GM19463 (cell line): ENCODE measurements at regions not wholly inside any gene's neighbourhood (a gene's known extent, or its start where the extent isn't known, plus 50 kb on each side); places are given as distances from the start of the nearest gene placed in this dataset.
"Not testable (repeated sequence)": the region's sequence is repeated elsewhere in the genome, so short reads cannot be mapped to it uniquely, and the experiment has no call there.

Source experiments
- ATAC-seq: cut with Tn5 transposase; IDR thresholded peaks from one replicate; pipeline ENCODE4 v1.9.1; 2021; ENCODE audit warnings: mild to moderate bottlenecking, moderate library complexity; ENCODE audit not compliant: unreplicated experiment

DNA sequence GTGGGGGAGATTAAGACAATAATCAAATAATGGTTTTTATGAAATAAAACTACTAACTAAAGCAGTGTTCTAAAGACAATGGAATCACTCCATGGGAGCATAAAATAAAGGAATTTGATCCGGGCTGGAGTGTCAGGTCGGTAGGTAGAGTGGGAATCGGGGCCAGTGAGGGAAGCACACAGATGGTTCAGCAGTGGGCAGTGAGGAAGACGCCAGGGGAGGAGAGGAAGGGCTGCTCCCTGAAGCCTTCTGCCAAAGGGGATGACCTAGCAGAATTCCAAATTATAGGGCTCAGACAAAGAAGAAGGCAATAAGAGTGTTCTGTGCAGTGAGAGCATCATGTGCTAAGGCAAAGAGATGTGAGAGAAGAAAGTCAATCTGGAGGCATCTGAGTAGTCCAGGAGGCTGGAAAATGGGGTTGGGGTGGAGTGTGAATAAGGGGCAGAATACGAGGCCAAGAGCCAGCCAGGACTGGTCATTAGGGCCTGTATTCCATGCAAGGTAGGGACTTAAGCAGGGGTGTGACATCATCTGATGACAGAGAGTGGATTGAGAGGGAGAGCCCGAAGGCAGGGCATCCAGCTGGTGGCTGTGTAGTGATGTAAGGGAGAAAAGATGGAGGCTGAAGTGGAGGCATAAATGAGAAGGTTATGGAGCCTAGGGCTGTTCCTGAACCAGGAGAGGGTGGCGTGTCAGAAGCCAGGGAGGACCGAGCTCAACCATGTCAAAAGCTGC, 137.6 kb downstream of the COPRS start:
- no peak for ATAC-seq

DNA sequence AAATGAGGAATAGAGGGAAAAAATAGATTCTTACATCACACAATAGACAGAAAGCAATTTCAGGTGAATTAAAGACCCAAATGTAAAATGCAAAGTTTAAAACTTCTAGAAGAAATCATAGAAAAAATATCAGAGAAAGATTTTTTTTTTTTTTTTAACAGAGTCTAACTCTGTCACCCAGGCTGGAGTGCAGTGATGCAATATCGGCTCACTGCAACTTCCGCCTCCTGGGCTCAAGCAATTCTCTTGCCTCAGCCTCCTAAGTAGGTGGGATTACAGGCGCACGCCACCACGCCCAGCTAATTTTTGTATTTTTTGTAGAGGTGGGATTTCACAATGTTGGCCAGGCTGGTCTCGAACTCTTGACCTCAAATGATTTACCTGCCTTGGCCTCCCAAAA, 141.8 kb downstream of the COPRS start:
- ATAC-seq, result not testable (repeated sequence)

DNA sequence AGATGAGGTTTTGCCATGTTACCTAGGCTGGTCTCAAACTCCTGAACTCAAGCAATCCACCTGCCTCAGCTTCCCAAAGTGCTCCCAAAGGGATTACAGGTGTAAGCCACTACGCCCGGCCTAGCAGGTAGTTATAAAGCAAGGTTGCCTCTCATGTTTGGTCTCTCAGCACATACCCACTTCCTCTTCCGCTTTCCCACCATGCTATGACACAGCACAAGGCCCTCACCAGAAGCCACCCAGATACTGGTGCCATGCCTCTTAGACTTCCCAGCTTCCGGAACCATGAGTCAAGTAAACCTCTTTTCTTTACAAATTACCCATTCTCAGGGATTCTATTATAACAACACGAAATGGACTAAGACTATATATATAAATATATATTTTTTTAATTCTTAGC, 143.6 kb downstream of the COPRS start:
- no peak for ATAC-seq

DNA sequence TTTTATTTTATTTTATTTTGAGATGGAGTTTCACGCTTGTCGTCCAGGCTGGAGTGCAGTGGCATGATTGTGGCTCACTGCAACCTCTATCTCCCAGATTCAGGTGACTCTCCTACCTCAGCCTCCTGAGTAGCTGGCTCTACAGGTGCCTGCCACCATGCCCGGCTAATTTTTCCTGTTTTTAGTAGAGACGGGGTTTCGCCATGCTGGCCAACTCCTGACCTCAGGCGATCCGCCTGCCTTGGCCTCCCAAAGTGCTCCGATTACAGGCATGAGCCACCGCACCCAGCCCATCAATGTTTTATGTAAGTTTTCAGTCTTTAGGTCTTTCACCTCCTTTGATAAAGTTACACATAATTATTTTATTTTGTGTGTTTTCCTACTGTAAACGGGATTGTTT, 154.6 kb downstream of the COPRS start:
- ATAC-seq, result no peak

DNA sequence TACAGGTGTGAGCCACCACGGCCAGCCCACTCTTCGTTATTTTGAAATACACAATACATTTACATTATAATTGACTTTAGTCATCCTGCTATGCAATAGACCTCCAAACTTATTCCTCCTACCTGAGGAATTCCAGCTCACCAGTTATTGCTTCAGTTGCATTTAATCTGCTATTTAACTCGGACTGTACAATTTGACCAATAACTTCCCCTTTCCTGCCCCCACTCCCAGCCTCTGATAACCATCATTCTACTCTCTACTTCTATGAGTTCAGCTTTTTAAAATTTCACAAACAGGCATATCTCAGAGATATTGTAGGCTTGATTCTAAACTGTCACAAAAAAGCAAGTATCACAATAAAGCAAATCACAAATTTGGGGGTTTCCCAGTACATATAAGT, 157.0 kb downstream of the COPRS start:
- no peak for ATAC-seq

DNA sequence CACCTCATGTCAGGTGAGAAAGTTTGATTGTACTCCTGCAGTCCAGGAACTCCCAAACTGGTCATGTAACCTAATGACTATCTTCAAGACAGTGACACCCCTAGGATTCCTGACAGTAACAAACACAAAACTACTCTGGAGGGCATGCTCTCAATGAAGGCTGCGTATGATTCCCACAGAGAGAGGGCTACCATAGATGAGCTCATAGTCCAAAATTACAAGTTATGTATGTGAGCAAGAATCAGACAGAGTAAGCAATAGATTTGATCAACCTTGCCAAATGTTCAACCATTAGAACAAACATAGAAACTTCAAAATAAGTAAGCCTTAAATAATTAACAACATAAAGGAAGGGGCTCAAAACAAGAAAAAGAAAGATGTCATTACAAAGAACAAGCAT, 158.1 kb downstream of the COPRS start:
- ATAC-seq, result no peak

DNA sequence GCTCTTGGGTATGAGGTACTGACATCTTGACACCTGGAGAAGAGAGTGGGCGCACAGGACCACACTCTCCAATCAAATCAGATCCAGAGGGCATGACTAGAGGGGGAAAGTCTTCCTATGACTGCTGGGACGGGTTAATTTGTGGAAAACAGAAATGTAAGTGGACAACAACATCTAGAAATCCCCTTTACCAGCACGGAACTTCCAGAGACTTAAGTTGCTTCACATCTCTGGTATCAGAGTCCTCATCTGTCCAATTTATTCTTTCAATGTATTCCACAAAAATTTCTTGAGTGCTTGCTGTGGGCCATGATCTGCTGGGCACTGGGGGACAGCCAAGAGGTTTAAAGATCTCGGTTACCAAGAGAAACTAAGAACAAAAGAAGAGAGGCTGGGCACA, 159.2 kb downstream of the COPRS start:
- ATAC-seq, result no peak

DNA sequence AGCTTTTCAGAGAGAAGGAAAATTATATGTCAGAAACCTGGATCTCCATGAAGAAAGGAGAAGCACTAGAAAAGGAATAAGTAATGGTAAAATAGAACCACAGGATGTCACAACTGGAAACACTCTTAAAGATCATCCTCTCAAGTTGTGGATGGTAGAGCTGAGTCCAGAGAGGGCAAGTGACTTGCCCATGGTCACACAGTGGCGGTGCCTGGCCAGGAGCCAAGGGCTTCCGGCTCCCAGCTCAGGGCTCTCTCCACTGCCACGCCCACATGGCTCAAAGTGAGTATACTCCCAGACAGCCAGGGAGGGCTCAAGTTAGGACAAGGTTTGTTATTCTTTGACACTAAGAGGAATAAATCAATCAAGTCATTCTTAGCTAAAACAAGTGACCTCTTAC, 159.8 kb downstream of the COPRS start:
- ATAC-seq, result no peak

DNA sequence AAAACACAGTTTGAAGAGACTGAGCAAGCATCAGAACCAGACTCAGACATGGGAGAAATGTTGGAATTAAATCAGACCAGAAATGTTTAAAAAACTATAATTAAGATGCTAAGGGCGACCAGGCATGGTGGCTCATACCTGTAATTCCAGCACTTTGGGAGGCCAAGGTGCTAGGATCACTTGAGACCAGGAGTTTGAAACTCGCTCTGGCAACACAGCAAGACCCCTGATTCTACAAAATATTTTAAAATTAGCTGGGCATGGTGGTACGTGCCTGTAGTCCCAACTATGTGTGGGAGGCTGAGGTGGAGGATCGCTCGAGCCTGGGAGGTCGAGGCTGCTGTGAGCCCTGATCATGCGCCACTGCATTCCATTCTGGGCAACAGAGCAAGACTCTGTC, 160.3 kb downstream of the COPRS start:
- no peak for ATAC-seq

DNA sequence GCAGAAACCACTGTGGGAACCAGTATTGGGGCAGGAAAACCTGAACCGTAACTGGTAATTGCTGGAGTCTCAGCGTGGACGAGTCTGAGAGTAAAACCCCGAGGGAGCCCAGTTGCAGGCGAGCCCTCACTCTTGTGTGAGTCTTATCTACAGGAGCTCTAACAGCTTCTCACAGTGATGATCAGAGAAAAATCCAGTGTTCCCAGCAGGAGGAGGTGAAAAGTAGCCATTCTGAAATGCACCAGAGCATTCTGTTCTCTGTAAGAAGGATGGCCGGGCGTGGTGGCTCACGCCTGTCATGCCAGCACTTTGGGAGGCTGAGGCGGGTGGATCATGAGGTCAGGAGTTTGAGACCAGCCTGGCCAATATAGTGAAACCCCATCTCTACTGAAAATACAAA, 161.2 kb downstream of the COPRS start:
- no peak for ATAC-seq

DNA sequence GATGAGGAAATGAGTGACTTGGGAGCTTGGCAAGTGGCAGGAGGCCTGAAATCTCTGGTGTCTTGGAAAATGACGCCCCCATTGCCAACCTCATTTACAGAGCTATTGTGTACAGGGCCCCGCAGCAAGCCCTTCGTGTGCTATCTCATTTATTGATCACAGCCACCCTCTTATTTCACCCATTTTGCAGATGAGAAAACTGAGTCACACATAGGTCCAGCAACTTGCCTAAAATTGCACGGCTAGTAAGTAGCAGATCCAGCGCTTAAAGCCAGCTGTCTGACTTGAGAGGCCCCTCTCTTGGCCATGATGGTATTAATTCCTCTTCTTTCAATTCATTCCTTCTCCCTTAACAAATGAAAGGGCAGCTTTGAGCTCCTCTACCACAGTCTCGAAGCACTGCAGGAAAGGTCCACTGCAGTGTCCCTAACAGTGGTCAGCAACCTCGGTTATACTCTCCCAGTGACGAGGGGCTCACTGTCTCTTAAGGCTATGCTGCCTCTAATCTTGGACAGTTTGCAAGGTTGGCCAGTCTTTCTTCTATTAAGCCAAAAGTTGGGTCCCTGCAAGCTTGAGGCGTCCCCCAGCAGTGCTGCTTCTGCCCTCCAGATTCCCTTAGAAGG, 162.2 kb downstream of the COPRS start:
- no peak for ATAC-seq

DNA sequence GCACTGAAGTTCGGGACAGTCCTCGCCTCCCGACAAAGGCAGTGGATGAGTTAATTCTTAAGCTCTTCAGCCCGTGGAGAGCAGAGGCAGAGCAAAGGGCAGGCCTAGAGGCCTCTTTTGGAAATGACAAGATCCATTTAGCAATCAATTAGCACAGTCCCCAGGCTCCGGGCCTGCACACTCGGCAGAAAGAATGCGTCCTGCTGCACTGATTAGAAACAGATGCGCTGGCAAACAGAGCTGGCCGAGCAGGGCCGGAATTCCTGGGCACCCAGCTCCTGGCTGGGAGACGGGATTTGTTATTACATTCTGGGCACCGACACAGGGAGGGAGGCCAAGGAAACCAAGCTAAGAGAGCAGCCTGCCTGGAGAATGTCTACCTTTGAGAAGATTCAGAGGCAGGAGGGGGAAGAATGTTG, 162.9 kb downstream of the COPRS start:
- no peak for ATAC-seq

DNA sequence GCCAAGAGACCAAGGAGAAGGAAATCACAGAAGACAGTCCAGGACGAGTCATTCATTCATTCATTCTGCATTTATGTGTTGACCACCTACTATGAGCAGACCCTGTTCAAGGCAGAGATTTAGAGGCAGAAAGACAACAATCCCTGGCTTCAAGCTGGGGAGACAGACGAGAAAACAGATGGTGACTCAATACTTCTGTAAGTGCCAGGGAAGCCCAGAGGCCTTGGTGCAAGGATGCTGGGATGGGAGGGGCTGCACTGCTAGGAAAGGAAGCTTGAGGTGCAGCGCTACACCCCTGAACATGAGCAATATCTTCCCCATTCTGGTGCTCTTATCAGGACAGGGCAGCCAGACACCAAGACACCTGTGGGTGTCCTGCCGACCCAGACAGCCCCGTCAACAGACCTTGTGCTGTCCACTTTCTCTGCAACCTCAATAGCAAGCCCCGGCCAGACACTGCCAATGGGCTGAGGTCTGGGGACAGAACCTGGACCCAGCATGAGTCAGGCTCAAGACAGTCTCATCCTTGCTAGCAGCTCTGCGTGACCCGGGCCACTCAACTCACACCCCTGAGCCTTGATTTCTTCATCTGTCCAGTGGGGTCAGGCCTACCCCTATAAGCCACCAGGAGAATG, 163.5 kb downstream of the COPRS start:
- no peak for ATAC-seq

DNA sequence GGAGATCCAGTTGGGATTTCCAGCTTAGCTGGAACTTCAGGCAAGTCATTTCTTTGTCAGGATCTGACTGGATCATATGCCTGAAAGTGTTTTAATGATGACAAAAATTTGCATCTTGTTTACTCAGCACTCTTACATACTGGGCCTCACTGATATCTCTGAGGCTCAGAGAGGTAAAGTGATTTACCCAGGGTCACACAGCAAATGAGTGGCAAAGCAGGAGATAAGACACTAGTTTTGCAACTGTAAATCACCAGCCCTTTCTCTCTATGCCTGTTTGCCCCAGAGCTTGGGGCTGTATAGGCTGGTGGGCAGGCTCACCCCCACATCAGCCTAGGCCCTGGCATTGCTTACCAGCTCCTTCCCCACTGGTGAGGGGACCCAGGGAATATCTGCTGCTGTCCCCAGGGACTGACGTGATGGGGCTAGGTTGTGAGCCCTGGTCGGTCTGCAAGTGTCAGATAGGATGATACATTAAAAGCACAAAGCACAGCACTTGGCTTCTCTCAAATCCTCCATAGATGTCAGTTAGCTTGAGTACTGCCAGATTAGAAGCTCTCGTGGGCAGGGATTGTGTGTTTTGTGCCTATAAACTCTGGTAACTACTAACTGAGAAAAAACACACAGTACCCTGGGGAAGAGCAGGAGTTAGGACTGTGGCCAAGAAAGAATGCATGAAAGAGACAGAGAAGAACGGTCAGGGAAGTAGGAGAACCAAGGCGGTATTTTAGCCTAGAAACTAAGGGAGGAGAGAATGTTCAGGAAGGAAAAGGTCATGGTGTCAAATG, 165.4 kb downstream of the COPRS start:
- ATAC-seq, result no peak

DNA sequence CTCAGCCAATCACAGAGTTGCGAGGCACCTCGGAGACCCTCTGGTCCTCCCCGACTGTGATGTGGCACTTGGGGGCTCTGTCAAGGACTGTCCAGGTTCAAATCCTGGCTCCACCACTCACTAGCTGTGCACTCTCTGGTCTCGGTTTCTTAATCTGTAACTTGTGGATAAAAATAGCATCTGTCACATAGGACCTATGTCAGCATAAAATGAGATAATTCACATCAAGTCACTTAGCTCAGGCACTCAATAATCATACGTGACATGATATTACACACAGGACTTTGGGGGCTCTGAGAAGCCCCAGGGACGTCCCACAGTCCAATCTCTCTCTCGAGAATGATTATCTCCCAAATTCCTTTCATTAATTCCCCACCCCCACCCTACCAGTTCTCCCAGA, 166.4 kb downstream of the COPRS start:
- no peak for ATAC-seq

DNA sequence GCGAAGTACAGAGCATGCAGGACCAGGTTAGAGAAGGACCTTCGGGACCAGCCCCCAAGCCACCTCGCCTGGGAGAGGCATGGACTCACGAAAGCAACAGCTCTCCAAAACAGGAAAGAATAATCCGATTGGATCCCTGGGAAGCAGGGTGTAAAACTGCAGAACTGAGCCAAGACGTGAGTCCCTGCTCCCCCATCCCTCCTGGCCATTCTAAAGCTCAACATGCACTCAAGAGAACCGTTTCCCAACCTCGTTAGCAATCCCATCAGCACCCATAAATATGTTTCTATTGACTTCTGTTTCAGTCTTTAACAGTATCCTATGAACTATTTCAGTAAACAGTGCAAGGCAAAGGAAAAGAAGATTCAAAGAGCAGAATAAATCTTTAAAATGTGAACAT, 167.0 kb downstream of the COPRS start:
- no peak for ATAC-seq

DNA sequence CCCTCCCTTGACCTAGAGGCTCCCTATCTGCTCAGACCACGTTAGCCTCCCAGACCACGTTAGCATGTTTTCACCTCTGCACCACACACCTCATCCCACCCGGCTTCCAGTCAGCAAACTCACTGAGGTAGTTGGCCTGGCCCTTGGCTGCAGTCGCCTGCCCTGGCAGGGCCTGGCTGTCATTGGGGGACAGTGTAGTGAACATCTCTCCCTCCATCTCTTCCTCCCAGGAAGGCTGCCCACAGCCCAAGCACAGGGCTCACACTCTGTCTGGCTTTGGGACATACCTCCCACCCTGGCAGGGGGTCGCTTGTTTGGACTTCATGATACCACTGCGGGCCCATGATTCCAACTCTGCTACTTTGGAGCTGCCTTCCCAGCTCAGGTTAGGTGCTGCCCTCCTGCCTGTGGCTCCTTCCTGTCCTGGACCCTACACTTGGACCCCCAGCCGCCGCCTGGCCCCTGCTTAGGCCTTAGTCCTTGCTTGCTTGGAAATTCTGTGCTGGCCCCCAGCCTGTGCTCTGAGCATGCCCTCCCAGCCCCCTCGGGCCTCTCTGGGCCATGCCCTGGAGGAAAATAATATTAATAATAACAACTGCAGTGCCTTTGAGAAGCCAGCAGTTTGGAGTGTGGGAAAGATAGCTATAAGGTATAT, 167.7 kb downstream of the COPRS start:
- no peak for ATAC-seq

DNA sequence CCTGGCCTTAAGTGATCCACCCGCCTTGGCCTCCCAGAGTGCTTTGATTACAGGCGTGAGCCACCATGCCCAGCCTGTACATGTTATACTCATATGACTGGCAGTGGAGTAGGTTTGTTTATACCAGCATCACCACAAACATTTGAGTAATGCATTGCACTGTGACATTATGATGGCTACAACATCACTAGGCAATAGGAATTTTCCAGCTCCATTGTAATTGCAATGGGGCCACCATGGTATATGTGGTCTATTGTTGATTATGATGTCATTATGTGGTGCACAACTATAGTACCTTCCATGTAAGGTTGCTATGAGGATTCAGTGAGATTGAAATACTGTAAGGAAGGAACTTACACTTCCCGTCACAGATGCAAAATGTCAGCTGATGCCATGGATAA, 168.9 kb downstream of the COPRS start:
- no peak for ATAC-seq

DNA sequence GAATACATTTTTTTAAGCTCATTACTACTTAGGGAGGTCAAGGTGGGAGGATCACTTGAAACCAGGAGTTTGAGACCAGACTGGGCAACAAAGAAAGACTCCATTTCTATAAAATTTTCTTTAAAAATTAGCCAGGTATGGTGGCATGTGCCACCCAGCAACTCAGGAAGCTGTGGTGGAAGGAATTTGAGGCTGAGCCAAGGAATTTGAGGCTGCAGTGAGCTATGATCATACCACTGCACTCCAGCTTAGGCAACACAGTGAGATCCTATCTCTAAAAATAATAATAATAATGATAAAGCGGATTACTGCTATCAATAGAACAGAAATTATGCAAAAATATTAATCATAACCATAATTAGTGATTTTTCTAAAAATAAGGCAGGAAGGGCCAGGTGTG, 170.3 kb downstream of the COPRS start:
- ATAC-seq, result no peak

DNA sequence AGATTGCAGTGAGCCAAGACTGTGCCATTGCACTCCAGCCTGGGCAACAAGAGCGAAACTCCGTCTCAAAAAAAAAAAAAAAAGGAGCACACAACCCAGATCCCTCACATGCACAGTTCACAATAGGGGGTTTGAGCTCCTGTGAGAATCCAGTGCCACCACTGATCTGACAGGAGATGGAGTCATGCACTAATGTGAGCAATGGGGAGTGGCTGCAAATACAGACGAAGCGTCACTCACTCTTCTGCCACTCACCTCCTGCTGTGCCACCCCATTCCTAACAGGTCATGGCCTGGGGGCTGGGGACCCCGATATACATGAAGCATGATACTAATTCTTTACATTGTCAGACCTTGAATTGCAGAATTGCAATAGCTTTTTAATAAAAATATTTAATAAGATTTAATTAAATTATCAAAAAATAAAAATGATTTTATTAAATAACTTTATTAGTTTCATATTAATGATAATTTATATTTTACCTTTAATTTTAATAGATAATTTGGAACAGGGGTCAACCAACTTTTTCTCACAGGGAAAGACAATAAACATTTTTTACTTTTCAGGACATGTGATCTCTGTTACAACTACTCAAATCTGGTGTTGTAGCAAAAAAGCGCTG, 171.4 kb downstream of the COPRS start:
- no peak for ATAC-seq

DNA sequence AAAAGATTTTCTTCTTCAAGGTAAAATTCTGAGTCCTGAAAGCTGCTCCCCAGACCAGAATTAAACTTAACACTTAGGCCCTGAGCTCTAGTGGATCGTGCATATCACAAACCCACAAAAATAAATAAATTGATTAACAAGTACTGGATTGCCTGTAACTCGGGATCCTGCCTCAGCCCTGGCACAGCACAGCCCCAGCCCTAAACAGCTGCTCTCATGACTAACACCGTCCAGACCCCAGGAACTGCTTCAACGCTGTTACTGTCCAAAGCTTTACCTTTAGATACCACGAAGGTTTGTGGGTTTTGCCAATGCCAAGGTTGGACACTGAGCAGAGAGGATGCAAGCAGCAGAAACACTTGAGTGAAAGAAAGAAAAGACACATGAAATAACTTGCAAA, 172.5 kb downstream of the COPRS start:
- ATAC-seq, result no peak
